LHCN-M2 (cell line): ENCODE measurements at regions not wholly inside any gene's neighbourhood (a gene's known extent, or its start where the extent isn't known, plus 50 kb on each side); places are given as distances from the start of the nearest gene placed in this dataset.

Experiments
- DNase-seq: peaks from one replicate; pipeline ENCODE4 v3.0.0-alpha.2; 2012; ENCODE audit warnings: low read depth

- DNase-seq, result no peak
These were observed 2141.7 kb upstream of the TENM3 start for GRCh38 chr4:180101348-180102083.

- DNase-seq, result no peak
These were observed 2139.4 kb upstream of the TENM3 start for GRCh38 chr4:180103794-180104193.

- DNase-seq, result no peak
These were observed 2137.8 kb upstream of the TENM3 start for GRCh38 chr4:180105362-180105761.

GRCh38 chr4:180106122-180106521 lies 2137.1 kb upstream of the TENM3 start:
- DNase-seq, result no peak

- no peak for DNase-seq
These were observed 2136.2 kb upstream of the TENM3 start for GRCh38 chr4:180106997-180107396.

- DNase-seq, result no peak
These were observed 2126.4 kb upstream of the TENM3 start for GRCh38 chr4:180116840-180117239.

GRCh38 chr4:180120068-180120467 lies 2123.1 kb upstream of the TENM3 start:
- DNase-seq, result no peak

GRCh38 chr4:180134091-180134866 lies 2108.9 kb upstream of the TENM3 start:
- no peak for DNase-seq

- DNase-seq, result no peak
These were observed 2101.5 kb upstream of the TENM3 start for GRCh38 chr4:180141734-180142133.

- DNase-seq, result no peak
These were observed 2094.5 kb upstream of the TENM3 start for GRCh38 chr4:180148737-180149136.

GRCh38 chr4:180150818-180151217 lies 2092.4 kb upstream of the TENM3 start:
- DNase-seq, result no peak

- DNase-seq, result no peak
These were observed 2090.4 kb upstream of the TENM3 start for GRCh38 chr4:180152831-180153230.

GRCh38 chr4:180153587-180153986 lies 2089.6 kb upstream of the TENM3 start:
- no peak for DNase-seq

GRCh38 chr4:180156684-180157083 lies 2086.5 kb upstream of the TENM3 start:
- no peak for DNase-seq

- no peak for DNase-seq
These were observed 2082.8 kb upstream of the TENM3 start for GRCh38 chr4:180160195-180160983.

GRCh38 chr4:180164799-180165198 lies 2078.4 kb upstream of the TENM3 start:
- DNase-seq, result no peak

- no peak for DNase-seq
These were observed 2073.8 kb upstream of the TENM3 start for GRCh38 chr4:180169394-180169793.

- no peak for DNase-seq
These were observed 2073.2 kb upstream of the TENM3 start for GRCh38 chr4:180169966-180170365.

- DNase-seq, result no peak
These were observed 2064.1 kb upstream of the TENM3 start for GRCh38 chr4:180179146-180179545.

- no peak for DNase-seq
These were observed 2053.5 kb upstream of the TENM3 start for GRCh38 chr4:180189666-180190065.

GRCh38 chr4:180190382-180190781 lies 2052.8 kb upstream of the TENM3 start:
- DNase-seq, result no peak

- DNase-seq, result no peak
These were observed 2045.7 kb upstream of the TENM3 start for GRCh38 chr4:180197471-180197870.
